ENCODE measurements at regions not wholly inside any gene's neighbourhood (a gene's known extent, or its start where the extent isn't known, plus 50 kb on each side); places are given as distances from the start of the nearest gene placed in this dataset.

GRCh38 chr15:87740655-87741344 is 515.7 kb downstream of the NTRK3 start:
- Histone ChIP-seq H3K4me1 (ENCODE audit: insufficient read depth, low read length) (no peaks in the 10 kb centered on the region), H3K79me2 (ENCODE audit: insufficient read depth, low read length) (no peaks in the 10 kb centered on the region), H3K36me3 (replicated peaks in 1 of 2; ENCODE audit: control insufficient read depth in 1 of 2, insufficient read depth in 2 of 2, low read length in 2 of 2) (no peaks in the 10 kb centered on the region), H2AFZ (ENCODE audit: low read length) (no peak overlapping the region), H3K4me2 (ENCODE audit: low read depth, low read length) (no peak overlapping the region), H3K27ac (ENCODE audit: extremely low read length, insufficient read depth, low read length) (no peak overlapping the region), H3K4me3 (replicated peaks in 1 of 3; ENCODE audit: insufficient read depth in 1 of 3, low read depth in 2 of 3, low read length in 3 of 3) (no peak overlapping the region), H3K9ac (ENCODE audit: insufficient read depth, low read depth, low read length) (no peak overlapping the region), H3K27me3 (ENCODE audit: control insufficient read depth in 1 of 2, insufficient read depth in 2 of 2, low read length in 2 of 2) (no peaks in the 10 kb centered on the region), H4K20me1 (ENCODE audit: insufficient read depth, low read length) (no peaks in the 10 kb centered on the region), H3K9me3 (ENCODE audit: low read length) (peaks cover 42% of the 10 kb centered on the region)
- no TSS peak for BruUV-seq (replicated peaks)
- ATAC-seq, result no peak
- CTCF ChIA-PET (ENCODE audit: low intra/inter-chr PET ratio, low total read pairs), result no interaction called here
- no peak for DNase-seq (ENCODE audit: low spot score)
- TF ChIP-seq ZNF646 (CRISPR knock-in tag; IDR thresholded peaks at IDR 0.05), result no peak
- in situ Hi-C loops (cut with HindIII; ENCODE audit: extremely low pct_ligation_motif_present, low pct_unique_long_range_greater_than_20kb) (no loop called here), intact Hi-C loops (cut with micrococcal nuclease; ENCODE audit: unreplicated experiment) (no loop called here)
- no peak for FAIRE-seq
- 24% methylated on average over 5 of the region's 5 CpGs for WGBS (ENCODE audit: low lambda C conversion rate)
- POLR2A ChIA-PET, result no interaction called here

All from HepG2 (cell line).